GM11168 (cell line): ENCODE measurements at regions not wholly inside any gene's neighbourhood (a gene's known extent, or its start where the extent isn't known, plus 50 kb on each side); places are given as distances from the start of the nearest gene placed in this dataset.

Experiments
- in situ Hi-C: fragments of 300-500 bp; cut with MboI; formaldehyde crosslinking; loops from one replicate; pipeline ENCODE4 v1.12.0; 2022; ENCODE audit warnings: low sequenced_read_pairs; ENCODE audit not compliant: unreplicated experiment

GRCh38 chr1:147451628-147452027 lies 89.7 kb upstream of the BCL9 start:
- in situ Hi-C loops: no loop called here

GRCh38 chr1:147452809-147453208 lies 88.5 kb upstream of the BCL9 start:
- in situ Hi-C loops: no loop called here

- in situ Hi-C loops: no loop called here
Observed at GRCh38 chr1:147463022-147463421, 78.3 kb upstream of the BCL9 start.

- in situ Hi-C loops: no loop called here
Observed at GRCh38 chr1:147466543-147466942, 74.8 kb upstream of the BCL9 start.

- in situ Hi-C loops: no loop called here
Observed at GRCh38 chr1:147470079-147470478, 71.2 kb upstream of the BCL9 start.

- in situ Hi-C loops: no loop called here
Observed at GRCh38 chr1:147472489-147472888, 68.8 kb upstream of the BCL9 start.

GRCh38 chr1:147472966-147473732 lies 68.2 kb upstream of the BCL9 start:
- in situ Hi-C loops: no loop called here

- in situ Hi-C loops: no loop called here
Observed at GRCh38 chr1:147473733-147474049, 67.6 kb upstream of the BCL9 start.

GRCh38 chr1:147475488-147475887 lies 65.8 kb upstream of the BCL9 start:
- in situ Hi-C loops: no loop called here

GRCh38 chr1:147478521-147478920 lies 62.8 kb upstream of the BCL9 start:
- in situ Hi-C loops: no loop called here

- in situ Hi-C loops: no loop called here
Observed at GRCh38 chr1:147479864-147480564, 61.3 kb upstream of the BCL9 start.

GRCh38 chr1:147480565-147480935 lies 60.8 kb upstream of the BCL9 start:
- in situ Hi-C loops: no loop called here

- in situ Hi-C loops: no loop called here
Observed at GRCh38 chr1:147486876-147487656, 54.2 kb upstream of the BCL9 start.

- in situ Hi-C loops: loop anchor here (10.0 kb wide), 2 partner anchors 134 to 394 kb away; no protein-coding TSS in a partner anchor
Observed at GRCh38 chr1:147491098-147491497, 50.2 kb upstream of the BCL9 start.
